Gastrocnemius medialis (tissue), 4 donors: ENCODE measurements at regions not wholly inside any gene's neighbourhood (a gene's known extent, or its start where the extent isn't known, plus 50 kb on each side); places are given as distances from the start of the nearest gene placed in this dataset.

Experiments used
- POLR2A ChIP-seq, 2 donors: fragments of 450-650 bp; IDR thresholded peaks; one replicate each; pipeline ENCODE4 v1.6.1; 2017; ENCODE audit warnings: antibody characterized with exemption in 2 of 2, mild to moderate bottlenecking in 2 of 2, moderate library complexity in 2 of 2
- TF ChIP-seq, protein P1 (sequence below), 5 experiments: fragments of 450-650 bp in 3 of 5; fragments of 200-600 bp in 2 of 5; sonication (generic) in 2 of 5; IDR thresholded peaks in 4 of 5; conservative IDR thresholded peaks in 1 of 5; 1 replicate in 4 of 5; 2 replicates in 1 of 5; pipeline ENCODE4 v1.5.1; 2016 to 2019; ENCODE audit warnings: antibody characterized with exemption in 5 of 5, mild to moderate bottlenecking in 3 of 5, moderate library complexity in 3 of 5

DNA sequence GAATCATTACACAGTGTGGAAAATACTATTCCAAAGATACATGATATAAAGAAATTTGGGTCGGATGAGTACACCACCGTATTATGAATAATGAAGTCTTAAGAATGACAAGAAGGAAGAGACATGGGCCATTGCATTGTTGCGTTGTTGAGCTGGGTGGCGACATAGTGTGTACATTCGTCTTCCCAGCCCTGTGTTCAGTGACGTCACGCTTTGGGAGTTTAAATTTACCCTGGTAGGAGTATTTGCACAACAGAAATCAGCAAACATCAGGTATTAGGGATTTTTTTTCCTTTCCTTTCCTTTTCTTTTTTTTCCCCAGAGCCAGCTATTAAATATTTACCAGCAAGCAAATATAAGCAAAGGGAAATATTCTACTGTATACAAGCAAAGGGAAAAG, 347.2 kb upstream of the NETO1 start:
- TF ChIP-seq, protein P1, sequence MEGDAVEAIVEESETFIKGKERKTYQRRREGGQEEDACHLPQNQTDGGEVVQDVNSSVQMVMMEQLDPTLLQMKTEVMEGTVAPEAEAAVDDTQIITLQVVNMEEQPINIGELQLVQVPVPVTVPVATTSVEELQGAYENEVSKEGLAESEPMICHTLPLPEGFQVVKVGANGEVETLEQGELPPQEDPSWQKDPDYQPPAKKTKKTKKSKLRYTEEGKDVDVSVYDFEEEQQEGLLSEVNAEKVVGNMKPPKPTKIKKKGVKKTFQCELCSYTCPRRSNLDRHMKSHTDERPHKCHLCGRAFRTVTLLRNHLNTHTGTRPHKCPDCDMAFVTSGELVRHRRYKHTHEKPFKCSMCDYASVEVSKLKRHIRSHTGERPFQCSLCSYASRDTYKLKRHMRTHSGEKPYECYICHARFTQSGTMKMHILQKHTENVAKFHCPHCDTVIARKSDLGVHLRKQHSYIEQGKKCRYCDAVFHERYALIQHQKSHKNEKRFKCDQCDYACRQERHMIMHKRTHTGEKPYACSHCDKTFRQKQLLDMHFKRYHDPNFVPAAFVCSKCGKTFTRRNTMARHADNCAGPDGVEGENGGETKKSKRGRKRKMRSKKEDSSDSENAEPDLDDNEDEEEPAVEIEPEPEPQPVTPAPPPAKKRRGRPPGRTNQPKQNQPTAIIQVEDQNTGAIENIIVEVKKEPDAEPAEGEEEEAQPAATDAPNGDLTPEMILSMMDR (IDR thresholded peaks at IDR 0.05 in 4 of 5, conservative IDR thresholded peaks at IDR 0.05 in 1 of 5) = no peak
- TF ChIP-seq POLR2A (IDR thresholded peaks at IDR 0.05) = no peak
